GM19023 (cell line): ENCODE measurements at regions not wholly inside any gene's neighbourhood (a gene's known extent, or its start where the extent isn't known, plus 50 kb on each side); places are given as distances from the start of the nearest gene placed in this dataset.
"Not testable (repeated sequence)": the region's sequence is repeated elsewhere in the genome, so short reads cannot be mapped to it uniquely, and the experiment has no call there.

Experiments used
- ATAC-seq: cut with Tn5 transposase; IDR thresholded peaks from one replicate; pipeline ENCODE4 v1.9.1; 2021; ENCODE audit warnings: mild to moderate bottlenecking, moderate library complexity; ENCODE audit not compliant: unreplicated experiment

DNA sequence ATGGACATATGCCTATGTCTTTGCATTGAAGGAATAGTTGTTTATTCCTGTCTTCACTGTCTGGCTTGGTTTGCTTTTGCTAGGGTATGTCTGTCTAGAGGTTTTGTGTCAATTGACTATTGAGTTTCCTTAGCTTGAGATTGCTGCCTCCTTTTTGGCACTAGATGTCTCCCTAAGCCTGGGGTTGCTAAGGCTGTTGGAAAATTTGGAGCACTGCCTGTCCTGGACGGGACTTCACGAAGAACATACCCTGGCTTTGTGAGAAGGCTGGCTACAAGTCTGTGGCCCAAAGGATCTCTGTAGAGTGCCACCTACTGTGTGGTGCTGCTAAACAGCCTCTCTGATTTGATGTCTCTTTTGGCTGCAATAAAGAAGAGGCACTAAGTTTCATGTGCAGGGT is 183.8 kb upstream of the NUDT10 start:
- ATAC-seq: no peak

DNA sequence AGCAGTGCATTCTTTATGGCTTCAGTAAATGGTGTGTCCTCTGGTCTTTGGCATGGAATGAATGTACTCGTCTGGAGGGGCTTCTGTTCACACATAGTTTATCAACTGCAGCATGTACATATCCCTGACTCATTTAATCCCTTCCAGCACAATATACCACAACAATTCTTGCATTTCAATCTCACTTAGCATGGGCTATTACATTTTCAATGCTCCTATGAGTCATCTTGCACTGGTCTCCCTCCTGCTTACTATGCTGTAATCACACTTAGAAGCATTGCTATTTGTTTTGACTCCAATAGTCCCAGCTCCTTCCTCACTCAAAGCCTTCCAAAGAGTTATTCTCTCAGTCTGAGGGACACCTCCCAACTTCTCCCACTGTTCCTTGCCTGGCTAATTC is 180.9 kb upstream of the NUDT10 start:
- no peak for ATAC-seq

DNA sequence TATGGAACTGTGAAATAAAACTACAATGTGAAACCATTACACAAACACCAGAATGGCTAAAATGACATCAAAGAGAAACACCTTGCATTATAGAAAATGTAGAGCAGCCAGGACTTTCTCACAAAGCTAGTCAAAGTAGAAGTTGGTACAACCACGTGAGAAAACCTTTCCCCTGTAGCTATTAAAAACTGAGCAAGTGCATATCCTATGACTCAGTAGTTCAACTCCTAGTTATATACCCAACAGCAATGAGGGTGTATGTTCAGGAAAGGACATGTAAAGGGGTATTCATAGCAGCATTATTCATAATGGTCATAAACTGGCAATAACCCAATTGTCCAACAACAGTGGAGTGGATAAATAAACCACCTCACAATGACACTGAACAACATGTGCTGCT is 177.5 kb upstream of the NUDT10 start:
- no peak for ATAC-seq

- no peak for ATAC-seq
These were observed 177.1 kb upstream of the NUDT10 start for GRCh38 chrX:51155566-51155965.

DNA sequence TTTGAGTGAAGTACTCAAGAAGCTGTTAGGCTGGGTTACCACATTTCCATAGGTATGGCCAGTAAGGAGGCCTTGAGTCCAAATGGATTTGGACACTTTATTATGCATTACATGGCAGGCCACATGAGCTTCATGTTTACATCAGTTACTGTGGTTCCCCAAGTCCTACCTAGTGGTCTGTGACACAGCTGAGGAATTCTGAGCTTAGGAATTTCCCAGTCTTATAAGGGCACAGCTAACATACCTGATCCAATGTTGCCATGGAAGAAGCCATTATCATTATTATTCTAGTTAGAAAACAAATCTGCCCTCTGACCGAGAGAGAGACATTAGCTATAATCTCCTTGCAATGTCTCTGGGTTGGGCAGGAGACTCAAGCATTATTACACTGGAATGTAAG is 174.4 kb upstream of the NUDT10 start:
- ATAC-seq: no peak

- ATAC-seq: not testable (repeated sequence)
These were observed 173.2 kb upstream of the NUDT10 start for GRCh38 chrX:51159378-51159777.

- ATAC-seq: no peak
These were observed 168.9 kb upstream of the NUDT10 start for GRCh38 chrX:51163730-51164129.

- not testable (repeated sequence) for ATAC-seq
These were observed 154.2 kb upstream of the NUDT10 start for GRCh38 chrX:51178356-51178900.

DNA sequence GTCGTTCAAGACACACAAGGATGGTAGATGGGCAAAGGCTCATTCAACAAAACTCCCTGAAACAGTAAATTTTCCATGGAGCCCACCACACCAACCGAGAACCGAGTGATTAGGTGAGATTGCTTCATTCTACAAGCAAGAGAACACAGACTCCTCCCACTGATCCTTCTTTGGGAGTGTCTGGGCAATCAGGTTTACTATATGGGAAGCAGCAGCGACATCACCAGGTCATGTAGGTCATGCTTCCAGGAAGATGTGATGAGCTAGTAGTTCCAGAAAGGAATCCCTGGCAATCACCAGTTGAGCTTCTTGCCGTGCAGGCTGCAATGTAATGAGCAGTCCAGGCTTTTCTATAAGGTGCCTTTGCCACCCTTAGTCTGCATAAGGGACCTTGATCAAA is 152.8 kb upstream of the NUDT10 start:
- not testable (repeated sequence) for ATAC-seq

- ATAC-seq: no peak
These were observed 150.1 kb upstream of the NUDT10 start for GRCh38 chrX:51182545-51182944.

- ATAC-seq: no peak
These were observed 140.5 kb upstream of the NUDT10 start for GRCh38 chrX:51192104-51192503.

- ATAC-seq: no peak
These were observed 117.4 kb upstream of the NUDT10 start for GRCh38 chrX:51215266-51215665.

- ATAC-seq: no peak
These were observed 116.8 kb upstream of the NUDT10 start for GRCh38 chrX:51215856-51216255.

DNA sequence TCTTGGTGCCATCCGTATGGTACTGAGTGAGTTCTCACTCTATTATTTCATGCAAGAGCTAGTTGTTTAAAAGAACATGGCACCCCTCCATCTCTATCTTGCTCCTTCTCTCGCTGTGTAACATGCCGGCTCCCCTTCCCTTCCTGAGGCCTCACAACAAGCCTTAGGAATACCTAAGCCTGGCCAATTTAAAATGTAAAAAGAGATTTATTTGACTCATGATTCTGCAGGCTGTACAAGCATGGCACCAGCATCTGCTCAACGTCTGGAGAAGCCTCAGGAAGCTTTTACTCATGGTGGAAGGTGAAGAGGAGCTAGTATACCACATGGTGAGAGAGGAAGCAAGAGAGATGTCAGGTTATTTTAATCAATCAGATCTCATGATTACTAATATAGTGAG is 90.4 kb upstream of the NUDT10 start:
- ATAC-seq: no peak

GRCh38 chrX:51257490-51257889 is 75.1 kb upstream of the NUDT10 start:
- ATAC-seq: no peak

DNA sequence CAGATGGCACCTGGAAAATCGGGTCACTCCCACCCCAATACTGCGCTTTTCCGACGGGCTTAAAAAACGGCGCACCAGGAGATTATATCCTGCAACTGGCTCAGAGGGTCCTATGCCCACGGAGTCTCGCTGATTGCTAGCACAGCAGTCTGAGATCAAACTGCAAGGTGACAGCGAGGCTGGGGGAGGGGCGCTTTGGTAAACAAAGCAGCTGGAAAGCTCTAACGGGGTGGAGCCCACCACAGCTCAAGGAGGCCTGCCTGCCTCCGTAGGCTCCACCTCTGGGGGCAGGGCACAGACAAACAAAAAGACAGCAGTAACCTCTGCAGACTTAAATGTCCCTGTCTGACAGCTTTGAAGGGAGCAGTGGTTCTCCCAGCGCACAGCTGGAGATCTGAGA is 70.4 kb upstream of the NUDT10 start:
- ATAC-seq: not testable (repeated sequence)

- ATAC-seq: no peak
These were observed 60.0 kb upstream of the NUDT10 start for GRCh38 chrX:51272638-51273037.

- ATAC-seq: no peak
These were observed 50.8 kb upstream of the NUDT10 start for GRCh38 chrX:51281758-51282318.
